CD4-positive, alpha-beta memory T cell (primary cell): ENCODE measurements at regions not wholly inside any gene's neighbourhood (a gene's known extent, or its start where the extent isn't known, plus 50 kb on each side); places are given as distances from the start of the nearest gene placed in this dataset.

ENCODE experiments used
- CTCF ChIA-PET: fragments of 350-600 bp; sonication (Branson Sonifier 250); formaldehyde crosslinking; loops from one replicate; lab custom pipeline; 2021; ENCODE audit warnings: inconsistent platforms; ENCODE audit not compliant: partially characterized antibody; lab: Charles Lee
- POLR2A ChIA-PET: fragments of 350-600 bp; sonication (Branson Sonifier 250); formaldehyde crosslinking; loops from one replicate; lab custom pipeline; 2021; ENCODE audit not compliant: partially characterized antibody; lab: Charles Lee
- DNase-seq, 5 donors: peaks; one replicate each; pipeline versions ENCODE4 v3.0.0 to v3.0.0-alpha.2; 2020 to 2022; ENCODE audit warnings: mixed read lengths in 1 of 5
- H3K27ac ChIP-seq: one replicate; pipeline ENCODE4 v1.7.0; 2013; ENCODE audit warnings: low read depth, low read length
- H3K27me3 ChIP-seq: 2 replicates; pipeline ENCODE4 v1.7.0; 2013; ENCODE audit warnings: mild to moderate bottlenecking, low read length, moderate library complexity; ENCODE audit not compliant: insufficient read depth
- H3K36me3 ChIP-seq: 2 replicates; pipeline ENCODE4 v1.7.0; 2013; ENCODE audit warnings: mild to moderate bottlenecking, low read length, moderate library complexity; ENCODE audit not compliant: insufficient read depth
- H3K4me1 ChIP-seq: 2 replicates; pipeline ENCODE4 v1.7.0; 2013; ENCODE audit warnings: mild to moderate bottlenecking, low read length, moderate library complexity; ENCODE audit not compliant: insufficient read depth
- H3K4me3 ChIP-seq, 2 donors: one replicate each; pipeline ENCODE4 v1.7.0; 2013; ENCODE audit warnings: low read length in 2 of 2, mild to moderate bottlenecking in 1 of 2
- H3K9me3 ChIP-seq, 2 donors: one replicate each; pipeline ENCODE4 v1.7.0; 2013; ENCODE audit warnings: low read length in 2 of 2, control low read depth in 1 of 2; ENCODE audit not compliant: control insufficient read depth in 1 of 2
- H3K27ac Mint-ChIP-seq, 7 donors: one replicate each; pipeline ENCODE4 v1.8.0; 2020 to 2021; ENCODE audit warnings: mixed read lengths in 7 of 7, mild to moderate bottlenecking in 6 of 7, inconsistent platforms in 3 of 7, moderate library complexity in 3 of 7
- H3K27me3 Mint-ChIP-seq, 2 donors: one replicate each; pipeline ENCODE4 v1.8.0; 2020 to 2021; ENCODE audit warnings: mixed read lengths in 2 of 2
- H3K36me3 Mint-ChIP-seq, 2 donors: one replicate each; pipeline ENCODE4 v1.8.0; 2020 to 2021; ENCODE audit warnings: mixed read lengths in 2 of 2, inconsistent platforms in 1 of 2, mild to moderate bottlenecking in 1 of 2
- H3K4me1 Mint-ChIP-seq, 4 donors: one replicate each; pipeline ENCODE4 v1.8.0; 2020 to 2021; ENCODE audit warnings: mixed read lengths in 4 of 4, mild to moderate bottlenecking in 1 of 4
- H3K4me3 Mint-ChIP-seq, 8 donors: one replicate each; pipeline ENCODE4 v1.8.0; 2020 to 2021; ENCODE audit warnings: mixed read lengths in 8 of 8, mild to moderate bottlenecking in 7 of 8, moderate library complexity in 6 of 8, inconsistent platforms in 3 of 8
- H3K9me3 Mint-ChIP-seq, 8 donors: one replicate each; pipeline ENCODE4 v1.8.0; 2020 to 2021; ENCODE audit warnings: mixed read lengths in 8 of 8, mild to moderate bottlenecking in 5 of 8, inconsistent platforms in 3 of 8, moderate library complexity in 1 of 8
- intact Hi-C: fragments of 100-400 bp; cut with micrococcal nuclease; formaldehyde crosslinking; loops from one replicate; pipeline ENCODE4 v1.15.1; 2023

- Histone ChIP-seq H3K36me3 (no peaks in the 10 kb centered on the region), H3K4me1 (no peaks in the 10 kb centered on the region), H3K27ac (no peak overlapping the region), H3K4me3 (no peak overlapping the region), H3K9me3 (no peaks in the 10 kb centered on the region), H3K27me3 (no peaks in the 10 kb centered on the region)
- intact Hi-C loops = no loop called here
- POLR2A ChIA-PET = no interaction called here
- no peak overlapping the region for H3K4me3 Mint-ChIP-seq
- H3K27ac Mint-ChIP-seq = no peak overlapping the region
- no peaks in the 10 kb centered on the region for H3K27me3 Mint-ChIP-seq
- DNase-seq = no peak
- H3K36me3 Mint-ChIP-seq = no peaks in the 10 kb centered on the region
- peaks cover 0 to under 1% (median 0%) of the 10 kb centered on the region in 4 donors for H3K4me1 Mint-ChIP-seq
- CTCF ChIA-PET = no interaction called here
- peaks cover 2 to 13% (median 8%) of the 10 kb centered on the region in 8 donors for H3K9me3 Mint-ChIP-seq
These were observed 163.2 kb downstream of the RPL10L start for GRCh38 chr14:46488374-46488773.

- no peak overlapping the region for H3K27ac Mint-ChIP-seq
- Histone ChIP-seq H3K27me3 (no peaks in the 10 kb centered on the region), H3K4me3 (no peak overlapping the region), H3K36me3 (no peaks in the 10 kb centered on the region), H3K27ac (no peak overlapping the region), H3K4me1 (no peaks in the 10 kb centered on the region), H3K9me3 (no peaks in the 10 kb centered on the region)
- no peaks in the 10 kb centered on the region for H3K4me1 Mint-ChIP-seq
- H3K36me3 Mint-ChIP-seq = no peaks in the 10 kb centered on the region
- ChIA-PET POLR2A (no interaction called here), CTCF (no interaction called here)
- H3K27me3 Mint-ChIP-seq = no peaks in the 10 kb centered on the region
- no peak for DNase-seq
- no peak overlapping the region for H3K4me3 Mint-ChIP-seq
- intact Hi-C loops = no loop called here
- H3K9me3 Mint-ChIP-seq = peaks cover 2 to 13% (median 8%) of the 10 kb centered on the region in 8 donors
These were observed 163.8 kb downstream of the RPL10L start for GRCh38 chr14:46487582-46488350.

DNA sequence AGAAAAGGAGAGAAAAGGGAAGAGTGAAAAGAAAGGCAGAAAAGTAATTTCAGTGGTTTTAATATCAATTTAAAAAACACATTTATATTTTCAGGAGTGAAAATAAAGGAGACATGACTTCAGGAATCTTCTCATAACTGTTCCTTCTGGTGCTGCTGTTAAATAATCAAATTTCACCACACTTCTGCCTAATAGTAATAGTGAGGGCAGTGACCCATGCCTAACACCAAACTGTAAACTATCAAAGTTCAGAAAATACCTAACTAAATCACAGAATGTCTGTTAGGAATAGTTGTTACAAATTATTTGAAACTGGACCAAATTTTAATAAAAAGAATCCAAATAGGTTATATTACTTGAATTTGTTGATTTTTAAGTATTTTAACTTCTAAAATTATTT is 169.4 kb downstream of the RPL10L start:
- intact Hi-C loops = no loop called here
- no peaks in the 10 kb centered on the region for H3K27me3 ChIP-seq
- no peak overlapping the region for H3K4me3 ChIP-seq
- H3K27ac ChIP-seq = no peak overlapping the region
- no peaks in the 10 kb centered on the region for H3K9me3 ChIP-seq
- Mint-ChIP-seq H3K4me1 (no peaks in the 10 kb centered on the region), H3K4me3 (no peak overlapping the region), H3K27me3 (no peaks in the 10 kb centered on the region), H3K27ac (no peak overlapping the region), H3K36me3 (no peaks in the 10 kb centered on the region), H3K9me3 (peaks cover 0 to 12% (median 9%) of the 10 kb centered on the region in 8 donors)
- H3K36me3 ChIP-seq = no peaks in the 10 kb centered on the region
- DNase-seq = no peak
- POLR2A ChIA-PET = no interaction called here
- CTCF ChIA-PET = no interaction called here
- no peaks in the 10 kb centered on the region for H3K4me1 ChIP-seq

GRCh38 chr14:46480817-46481216 is 170.8 kb downstream of the RPL10L start:
- peaks cover 0 to 20% (median 10%) of the 10 kb centered on the region in 8 donors for H3K9me3 Mint-ChIP-seq
- H3K36me3 Mint-ChIP-seq = no peaks in the 10 kb centered on the region
- intact Hi-C loops = no loop called here
- no peak for DNase-seq
- CTCF ChIA-PET = no interaction called here
- no peak overlapping the region for H3K27ac Mint-ChIP-seq
- no peaks in the 10 kb centered on the region for H3K4me1 Mint-ChIP-seq
- H3K4me1 ChIP-seq = no peaks in the 10 kb centered on the region
- no peaks in the 10 kb centered on the region for H3K27me3 Mint-ChIP-seq
- no peaks in the 10 kb centered on the region for H3K27me3 ChIP-seq
- no peaks in the 10 kb centered on the region for H3K36me3 ChIP-seq
- POLR2A ChIA-PET = no interaction called here
- H3K9me3 ChIP-seq = no peaks in the 10 kb centered on the region
- H3K4me3 Mint-ChIP-seq = no peak overlapping the region
- H3K27ac ChIP-seq = no peak overlapping the region
- H3K4me3 ChIP-seq = no peak overlapping the region

DNA sequence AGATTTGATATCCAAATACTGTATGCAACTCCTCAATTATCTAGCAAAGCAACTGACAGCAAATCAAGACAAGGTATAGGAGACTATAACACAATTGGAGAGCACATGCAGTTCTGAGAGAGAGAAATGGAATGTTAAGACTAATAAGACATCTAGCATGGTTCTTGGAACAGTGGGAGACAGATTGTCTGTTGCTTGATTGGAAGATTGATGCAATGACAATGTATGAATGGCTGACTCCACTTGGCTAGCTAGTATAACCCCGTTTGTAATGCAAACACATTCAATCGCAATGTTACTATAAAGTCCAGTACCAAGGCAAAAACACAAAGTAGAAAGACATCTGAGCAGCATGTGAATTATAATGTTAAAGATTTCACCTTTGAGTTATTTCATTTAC is 179.3 kb downstream of the RPL10L start:
- no peak for DNase-seq

DNA sequence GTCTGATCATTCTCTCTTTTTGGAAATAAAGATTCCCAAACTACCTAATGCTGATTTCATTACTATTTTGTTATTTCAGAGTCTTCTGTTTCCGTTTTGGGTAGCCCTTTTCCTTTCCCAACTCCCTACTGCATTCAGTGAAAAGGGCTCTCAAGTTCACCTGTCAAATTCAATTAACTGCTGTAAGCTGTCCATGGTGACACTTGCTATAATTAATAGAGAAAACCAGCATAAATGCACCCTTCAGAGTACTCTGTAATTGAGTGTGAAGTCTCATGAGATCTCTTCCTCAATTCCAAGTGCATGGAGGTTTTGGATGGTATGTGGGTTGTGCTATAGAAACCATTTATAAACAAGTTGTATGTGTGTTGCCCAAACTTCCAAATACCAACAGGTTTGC is 187.2 kb downstream of the RPL10L start:
- no peaks in the 10 kb centered on the region for H3K27me3 Mint-ChIP-seq
- ChIA-PET POLR2A (no interaction called here), CTCF (no interaction called here)
- no peak for DNase-seq
- H3K4me1 ChIP-seq = no peaks in the 10 kb centered on the region
- no peaks in the 10 kb centered on the region for H3K27me3 ChIP-seq
- H3K27ac ChIP-seq = no peak overlapping the region
- intact Hi-C loops = no loop called here
- H3K36me3 Mint-ChIP-seq = no peaks in the 10 kb centered on the region
- no peak overlapping the region for H3K4me3 Mint-ChIP-seq
- peaks cover 0 to 20% (median 11%) of the 10 kb centered on the region in 8 donors for H3K9me3 Mint-ChIP-seq
- no peak overlapping the region for H3K4me3 ChIP-seq
- H3K4me1 Mint-ChIP-seq = no peaks in the 10 kb centered on the region
- no peaks in the 10 kb centered on the region for H3K36me3 ChIP-seq
- H3K27ac Mint-ChIP-seq = no peak overlapping the region
- no peaks in the 10 kb centered on the region for H3K9me3 ChIP-seq

More for the DNA sequence above, 179.3 kb downstream of the RPL10L start:
- Mint-ChIP-seq H3K9me3 (peaks cover 0 to 12% (median 5%) of the 10 kb centered on the region in 8 donors), H3K36me3 (no peaks in the 10 kb centered on the region), H3K27me3 (no peaks in the 10 kb centered on the region), H3K4me3 (no peak overlapping the region), H3K27ac (no peak overlapping the region), H3K4me1 (no peaks in the 10 kb centered on the region)
- no peak overlapping the region for H3K27ac ChIP-seq
- no peak overlapping the region for H3K4me3 ChIP-seq
- intact Hi-C loops = no loop called here
- no peaks in the 10 kb centered on the region for H3K4me1 ChIP-seq
- no peaks in the 10 kb centered on the region for H3K27me3 ChIP-seq
- H3K36me3 ChIP-seq = no peaks in the 10 kb centered on the region
- ChIA-PET POLR2A (no interaction called here), CTCF (no interaction called here)
- H3K9me3 ChIP-seq = no peaks in the 10 kb centered on the region

DNA sequence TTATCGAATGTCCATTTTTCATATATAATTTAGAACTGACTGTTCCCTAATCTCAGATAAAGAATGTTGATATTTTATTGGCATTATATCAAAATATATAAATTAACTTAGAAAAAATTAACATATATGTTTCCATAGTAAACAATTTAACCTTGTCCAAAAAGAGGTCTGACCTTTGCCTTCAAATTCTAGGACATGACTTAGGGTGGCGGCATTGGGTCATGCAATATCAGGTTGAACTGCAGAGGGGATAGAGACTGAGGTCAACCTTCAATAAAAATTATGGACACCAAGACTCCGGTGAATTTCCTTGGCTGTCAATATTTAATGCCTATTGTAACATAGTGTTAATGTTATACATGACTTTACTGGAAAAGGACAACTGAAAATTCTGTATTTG is 199.8 kb downstream of the RPL10L start:
- no peaks in the 10 kb centered on the region for H3K36me3 ChIP-seq
- no peak overlapping the region for H3K27ac ChIP-seq
- no peak overlapping the region for H3K27ac Mint-ChIP-seq
- DNase-seq = no peak
- no peaks in the 10 kb centered on the region for H3K4me1 Mint-ChIP-seq
- intact Hi-C loops = no loop called here
- no peaks in the 10 kb centered on the region for H3K27me3 Mint-ChIP-seq
- no peaks in the 10 kb centered on the region for H3K9me3 ChIP-seq
- H3K9me3 Mint-ChIP-seq = peaks cover 0 to 9% (median 4%) of the 10 kb centered on the region in 8 donors
- CTCF ChIA-PET = no interaction called here
- no peaks in the 10 kb centered on the region for H3K27me3 ChIP-seq
- no peak overlapping the region for H3K4me3 ChIP-seq
- H3K36me3 Mint-ChIP-seq = no peaks in the 10 kb centered on the region
- POLR2A ChIA-PET = no interaction called here
- H3K4me1 ChIP-seq = no peaks in the 10 kb centered on the region
- H3K4me3 Mint-ChIP-seq = no peak overlapping the region
